RWPE2 (cell line): ENCODE measurements at regions not wholly inside any gene's neighbourhood (a gene's known extent, or its start where the extent isn't known, plus 50 kb on each side); places are given as distances from the start of the nearest gene placed in this dataset.
A peak's percentile ranks its signal among the peaks of the same experiment; 100 is the strongest.

Source experiments
- ATAC-seq: fragments of 200-7000 bp; cut with Tn5 transposase; 3 replicates; pipeline ENCODE4 v1.9.1; 2021; ENCODE audit warnings: low read depth
- DNase-seq: peaks from one replicate; pipeline ENCODE4 v3.0.0-alpha.2; 2020; ENCODE audit warnings: low spot score
- H3K27ac ChIP-seq: fragments of 450-650 bp; 2 replicates; pipeline ENCODE4 v1.5.1; 2017; ENCODE audit warnings: mild to moderate bottlenecking; ENCODE audit not compliant: poor library complexity, severe bottlenecking
- H3K27me3 ChIP-seq: fragments of 250-450 bp; sonication (Bioruptor Pico); 2 replicates; pipeline ENCODE4 v1.5.1; 2021; ENCODE audit warnings: mild to moderate bottlenecking, moderate library complexity; ENCODE audit not compliant: insufficient read depth, poor library complexity, severe bottlenecking
- H3K36me3 ChIP-seq: fragments of 250-450 bp; sonication (Bioruptor Pico); 2 replicates; pipeline ENCODE4 v1.5.1; 2020; ENCODE audit warnings: low read depth, mild to moderate bottlenecking, moderate library complexity
- H3K4me1 ChIP-seq: fragments of 250-450 bp; sonication (Bioruptor Pico); 2 replicates; pipeline ENCODE4 v1.5.1; 2021; ENCODE audit warnings: mild to moderate bottlenecking, moderate library complexity; ENCODE audit not compliant: insufficient read depth, poor library complexity, severe bottlenecking
- H3K4me3 ChIP-seq: fragments of 250-450 bp; sonication (Bioruptor Pico); 2 replicates; pipeline ENCODE4 v1.5.1; 2021; ENCODE audit warnings: mild to moderate bottlenecking, moderate library complexity; ENCODE audit not compliant: severe bottlenecking
- H3K9me3 ChIP-seq: fragments of 250-450 bp; sonication (Bioruptor Pico); 2 replicates; pipeline ENCODE4 v1.5.1; 2021; ENCODE audit warnings: mild to moderate bottlenecking, moderate library complexity; ENCODE audit not compliant: severe bottlenecking
- CTCF ChIP-seq: fragments of 450-650 bp; IDR thresholded peaks from one replicate; pipeline ENCODE4 v1.5.1; 2017; ENCODE audit warnings: mild to moderate bottlenecking, moderate library complexity; ENCODE audit not compliant: poor library complexity, severe bottlenecking

DNA sequence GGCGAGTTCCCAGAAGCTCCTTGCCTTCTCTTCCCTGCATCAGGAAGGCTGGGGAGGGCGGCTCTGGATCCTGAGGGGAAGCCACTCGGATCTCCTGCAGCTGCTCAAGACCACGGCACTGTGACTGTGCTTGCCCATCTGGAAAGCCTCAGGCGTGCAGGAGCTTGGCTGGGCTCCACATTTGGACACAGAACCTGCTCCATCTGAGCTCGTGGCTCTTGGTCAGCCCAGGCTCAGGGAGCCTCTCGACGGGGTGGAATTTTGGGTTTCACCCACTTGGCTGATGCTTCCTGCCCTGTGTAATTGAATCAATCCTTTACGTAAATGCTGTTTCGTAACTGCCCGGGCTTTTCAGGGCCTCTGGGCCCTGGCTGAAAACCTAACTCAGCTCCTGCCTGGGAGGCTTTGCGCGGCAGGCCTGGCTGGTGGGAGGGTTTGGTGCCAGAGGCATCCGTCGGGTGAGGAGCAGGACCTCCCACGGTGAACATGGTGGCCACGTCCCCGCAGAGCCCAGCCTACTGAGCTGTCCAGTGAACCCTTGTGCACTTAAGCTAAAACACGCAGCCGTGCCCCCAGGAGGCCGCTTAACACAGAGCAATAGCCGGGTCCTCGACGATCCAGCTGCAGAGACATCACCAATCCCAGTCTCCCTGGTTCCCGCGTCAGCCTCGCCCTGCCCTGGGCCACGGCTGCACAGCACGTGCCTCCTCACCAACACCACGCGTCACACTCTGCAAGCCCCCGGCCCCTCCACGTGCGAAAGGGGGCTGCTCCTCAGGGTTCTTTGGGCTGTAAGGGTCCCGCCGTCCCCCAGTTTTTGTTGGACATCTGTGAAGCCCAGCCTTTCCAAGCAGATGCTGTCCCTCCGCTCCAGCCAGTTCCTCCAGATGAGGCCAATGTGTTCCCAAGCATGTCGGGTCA lies 241.0 kb downstream of the DLL1 start:
- H3K4me3 ChIP-seq = no peak overlapping the region
- ATAC-seq = peak; percentile 59; the same call in 1 of the 3 replicates
- no peak for TF ChIP-seq CTCF
- DNase-seq = peak; percentile 40
- H3K27ac ChIP-seq = no peak overlapping the region
- no peaks in the 10 kb centered on the region for H3K4me1 ChIP-seq
- no peaks in the 10 kb centered on the region for H3K27me3 ChIP-seq
- H3K36me3 ChIP-seq = no peaks in the 10 kb centered on the region
- H3K9me3 ChIP-seq = no peaks in the 10 kb centered on the region

DNA sequence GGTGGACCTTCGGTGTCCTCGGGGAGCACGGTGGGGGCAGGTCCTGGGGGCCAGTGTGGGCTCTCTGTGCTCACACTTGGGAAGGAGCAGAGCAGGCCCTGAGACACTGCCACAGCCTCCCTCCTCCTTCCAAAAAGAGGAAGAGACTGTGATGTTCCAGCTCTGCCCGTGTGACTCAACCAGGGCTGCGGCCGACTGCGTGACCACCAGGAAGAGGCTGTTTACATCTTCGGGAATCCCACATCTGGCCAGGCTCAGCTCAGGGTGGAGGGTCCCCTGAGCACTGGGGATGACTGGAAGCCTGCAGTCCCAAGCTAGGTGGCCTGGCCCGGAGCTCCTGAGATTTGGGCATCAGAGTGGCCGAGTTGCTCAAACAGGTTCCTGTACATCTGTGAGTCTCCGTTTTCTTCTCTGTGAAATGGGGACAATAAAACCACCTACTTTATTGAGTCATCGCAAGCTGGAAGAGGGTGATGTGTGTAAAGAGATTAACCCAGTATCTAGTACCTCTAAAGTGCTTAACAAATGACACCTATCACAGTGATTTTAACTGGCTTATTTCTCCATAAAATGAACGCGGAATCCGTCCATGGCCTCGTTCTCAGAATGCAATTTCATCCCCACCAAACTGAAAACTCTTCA lies 242.1 kb downstream of the DLL1 start:
- H3K4me3 ChIP-seq = no peak overlapping the region
- DNase-seq = peak; percentile 30
- TF ChIP-seq CTCF = no peak
- no peak for ATAC-seq
- no peaks in the 10 kb centered on the region for H3K4me1 ChIP-seq
- H3K36me3 ChIP-seq = no peaks in the 10 kb centered on the region
- H3K27me3 ChIP-seq = no peaks in the 10 kb centered on the region
- no peaks in the 10 kb centered on the region for H3K9me3 ChIP-seq
- H3K27ac ChIP-seq = no peak overlapping the region

GRCh38 chr6:170047823-170048222 lies 243.1 kb downstream of the DLL1 start:
- no peak for ATAC-seq
- no peaks in the 10 kb centered on the region for H3K36me3 ChIP-seq
- no peaks in the 10 kb centered on the region for H3K4me1 ChIP-seq
- H3K9me3 ChIP-seq = no peaks in the 10 kb centered on the region
- no peak overlapping the region for H3K27ac ChIP-seq
- H3K27me3 ChIP-seq = no peaks in the 10 kb centered on the region
- H3K4me3 ChIP-seq = no peak overlapping the region
- TF ChIP-seq CTCF = no peak
- DNase-seq = peak; percentile 16

- Histone ChIP-seq H3K9me3 (no peaks in the 10 kb centered on the region), H3K27ac (no peak overlapping the region), H3K27me3 (no peaks in the 10 kb centered on the region), H3K4me1 (no peaks in the 10 kb centered on the region), H3K4me3 (no peak overlapping the region), H3K36me3 (no peaks in the 10 kb centered on the region)
- DNase-seq = peak; percentile 19
- no peak for TF ChIP-seq CTCF
- ATAC-seq = no peak
Observed at GRCh38 chr6:170046791-170047626, 243.9 kb downstream of the DLL1 start.
